ENCODE measurements at regions not wholly inside any gene's neighbourhood (a gene's known extent, or its start where the extent isn't known, plus 50 kb on each side); places are given as distances from the start of the nearest gene placed in this dataset.

GRCh38 chr6:169378620-169379381, 125.2 kb upstream of the THBS2 start:
- no peak for TF ChIP-seq CTCF (IDR thresholded peaks at IDR 0.05; ENCODE audit: low read depth, low read length)
- no peak for DNase-seq (ENCODE audit: extremely low read depth, low read depth)

- no peak for TF ChIP-seq CTCF (IDR thresholded peaks at IDR 0.05; ENCODE audit: low read depth, low read length)
Observed at GRCh38 chr6:169376458-169376857, 122.8 kb upstream of the THBS2 start.

GRCh38 chr6:169372589-169372988, 118.9 kb upstream of the THBS2 start:
- no peak for TF ChIP-seq CTCF (IDR thresholded peaks at IDR 0.05; ENCODE audit: low read depth, low read length)
- no peak for DNase-seq (ENCODE audit: extremely low read depth, low read depth)

More at GRCh38 chr6:169376458-169376857, 122.8 kb upstream of the THBS2 start:
- DNase-seq (ENCODE audit: extremely low read depth, low read depth), result no peak

DNA sequence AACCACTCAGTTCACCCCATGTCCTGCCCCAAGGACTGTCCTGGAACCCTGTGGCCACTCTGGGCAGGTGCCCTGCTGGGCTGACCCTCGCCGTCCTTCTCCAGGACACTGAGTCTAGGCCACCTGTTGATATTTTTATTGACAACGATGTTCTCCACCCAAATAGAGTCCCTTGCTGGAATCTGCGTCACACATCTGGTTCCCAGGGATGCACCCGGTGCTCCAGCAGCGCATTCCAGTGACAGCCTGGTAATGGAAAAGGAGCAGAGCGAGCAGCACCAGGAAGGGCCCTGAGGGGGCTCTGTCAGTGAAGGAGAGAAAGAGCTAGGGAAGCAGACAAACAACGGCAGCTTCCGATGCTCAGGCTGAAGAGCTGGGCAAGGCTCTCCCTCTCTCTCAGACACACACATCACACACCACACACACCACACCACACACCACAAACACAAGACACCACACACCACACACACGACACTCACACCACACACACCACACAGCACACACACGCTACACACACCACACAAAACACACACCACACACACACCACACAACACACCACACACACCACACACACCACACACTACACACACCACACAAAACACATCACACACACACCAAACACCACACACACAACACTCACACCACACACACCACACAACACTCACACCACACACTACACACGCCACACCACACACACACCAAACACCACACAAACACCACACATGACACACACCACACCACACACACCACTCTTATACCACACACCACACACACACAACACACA, 117.9 kb upstream of the THBS2 start:
- DNase-seq (ENCODE audit: extremely low read depth, low read depth), result no peak
- TF ChIP-seq CTCF (IDR thresholded peaks at IDR 0.05; ENCODE audit: low read depth, low read length), result no peak

DNA sequence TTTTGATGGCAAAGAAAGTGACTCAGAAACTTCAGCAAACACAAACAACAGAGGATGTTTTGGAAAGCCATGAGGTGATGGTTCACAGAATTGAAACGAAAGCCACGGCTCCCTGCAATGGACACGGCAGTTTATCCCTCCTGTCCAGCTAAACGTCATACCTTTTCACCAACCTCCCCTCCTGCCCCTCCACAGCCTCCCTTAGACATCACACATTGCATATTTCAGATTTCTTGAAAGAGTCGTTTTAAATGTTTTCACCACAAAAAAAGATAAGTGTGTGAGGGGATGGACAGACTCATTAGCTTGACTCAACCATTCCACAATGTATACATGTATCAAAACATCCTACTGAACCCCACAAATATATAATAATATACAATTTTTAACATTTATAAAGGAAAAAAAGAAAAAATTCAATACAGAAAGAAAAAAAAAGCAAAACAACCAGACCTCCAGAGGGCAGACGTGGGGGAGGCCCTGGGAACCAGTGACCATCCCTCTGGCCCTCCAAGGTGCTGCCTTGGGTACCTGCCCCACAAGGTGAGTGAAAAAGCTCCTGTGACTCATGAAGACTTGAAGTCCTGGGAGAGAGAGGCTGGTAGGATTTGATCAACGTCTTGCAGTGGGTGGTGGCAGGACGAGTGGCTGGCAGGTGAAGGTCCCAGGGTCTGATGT, 117.2 kb upstream of the THBS2 start:
- TF ChIP-seq CTCF (IDR thresholded peaks at IDR 0.05; ENCODE audit: low read depth, low read length), result no peak
- DNase-seq (ENCODE audit: extremely low read depth, low read depth), result no peak

DNA sequence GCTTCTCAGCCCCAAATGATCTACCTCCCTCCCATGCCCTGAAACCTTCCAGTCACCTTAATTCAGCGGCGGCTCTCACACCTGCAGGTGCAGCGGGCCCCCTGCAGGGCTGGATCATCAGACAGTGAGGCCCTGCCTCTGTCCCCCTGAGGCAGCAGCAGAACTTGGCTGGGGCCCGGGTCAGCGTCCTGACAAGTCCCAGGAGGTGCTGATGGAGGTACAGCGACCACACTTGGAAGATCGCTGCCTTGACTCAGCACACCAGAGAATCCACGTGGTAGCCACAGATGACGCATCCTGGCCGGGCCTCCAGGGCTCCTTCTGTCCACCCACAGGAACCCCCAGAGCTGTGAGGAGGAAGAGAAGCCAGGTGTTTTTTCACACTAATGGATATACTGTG, 116.4 kb upstream of the THBS2 start:
- TF ChIP-seq CTCF (IDR thresholded peaks at IDR 0.05; ENCODE audit: low read depth, low read length), result no peak
- no peak for DNase-seq (ENCODE audit: extremely low read depth, low read depth)

GRCh38 chr6:169368200-169368599, 114.6 kb upstream of the THBS2 start:
- TF ChIP-seq CTCF (IDR thresholded peaks at IDR 0.05; ENCODE audit: low read depth, low read length), result no peak
- no peak for DNase-seq (ENCODE audit: extremely low read depth, low read depth)

Measured in AG09319 (cell line).